ENCODE measurements at regions not wholly inside any gene's neighbourhood (a gene's known extent, or its start where the extent isn't known, plus 50 kb on each side); places are given as distances from the start of the nearest gene placed in this dataset.
A peak's percentile ranks its signal among the peaks of the same experiment; 100 is the strongest.

- DNase-seq: no peak
Measured at GRCh38 chr10:3904419-3904960, 119.5 kb upstream of the KLF6 start.

DNA sequence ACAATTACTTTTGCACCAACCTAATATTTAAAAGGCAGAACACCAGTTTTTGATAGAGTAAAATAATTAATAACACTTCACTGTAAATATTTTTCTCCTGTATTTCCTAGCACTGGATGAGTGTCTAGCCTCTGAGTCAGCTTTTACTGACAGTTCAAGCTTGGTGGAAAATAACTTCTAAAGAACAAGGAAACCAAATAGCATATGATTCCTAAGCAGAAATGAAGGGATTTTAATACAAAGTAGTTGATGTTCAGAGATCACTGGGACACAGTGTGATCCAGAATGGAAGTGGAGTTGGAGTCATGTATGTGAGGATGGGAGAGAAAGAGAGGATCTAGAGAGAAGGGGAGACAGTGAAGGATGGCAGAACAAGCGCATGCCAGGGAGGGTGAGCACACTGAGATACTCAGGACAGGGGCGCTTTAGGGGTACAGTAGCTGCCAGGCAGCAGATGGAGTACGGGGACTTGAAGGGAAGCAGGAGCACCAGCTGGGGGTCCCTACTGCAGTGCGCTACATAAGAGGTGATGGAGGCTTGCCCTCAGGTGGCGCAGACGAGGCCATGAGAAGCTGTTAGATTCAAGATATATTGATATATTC, 117.9 kb upstream of the KLF6 start:
- DNase-seq: no peak

DNA sequence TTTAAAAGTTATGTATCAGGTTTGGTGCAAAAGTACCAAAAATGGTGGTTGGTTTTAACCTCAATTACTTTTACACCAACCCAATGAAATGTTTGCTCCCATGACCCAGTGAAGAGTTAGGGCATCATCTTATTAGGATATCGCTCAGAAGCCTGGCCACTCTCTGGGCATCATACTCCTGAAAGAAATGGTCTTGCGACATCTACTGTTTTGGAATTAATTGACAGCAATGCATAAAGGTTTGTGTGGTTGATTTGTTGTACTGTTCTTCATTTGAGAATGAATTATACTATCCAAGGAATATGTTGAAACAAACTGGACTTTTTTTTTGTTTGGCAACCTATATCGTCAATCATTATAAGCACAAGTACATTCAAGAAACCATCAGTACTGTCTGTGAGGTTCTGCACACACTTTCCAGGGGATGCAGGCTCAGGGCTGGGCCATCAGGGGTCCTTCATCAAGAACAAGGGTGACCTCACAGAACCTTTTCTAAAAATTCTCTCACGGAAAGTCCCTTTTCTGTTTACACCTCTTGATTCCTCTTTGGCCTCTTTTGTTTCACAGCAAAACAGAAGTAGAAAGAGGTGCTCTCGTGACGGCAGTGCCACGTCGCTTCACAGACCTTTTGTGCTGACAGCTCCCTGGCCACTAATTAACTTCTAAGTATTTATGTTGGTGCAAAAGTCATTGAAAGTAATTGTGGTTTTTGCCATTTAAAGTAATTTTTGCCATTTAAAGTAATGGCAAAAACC, 117.2 kb upstream of the KLF6 start:
- peak in 1 of 2 experiments; percentile 33 for DNase-seq

DNA sequence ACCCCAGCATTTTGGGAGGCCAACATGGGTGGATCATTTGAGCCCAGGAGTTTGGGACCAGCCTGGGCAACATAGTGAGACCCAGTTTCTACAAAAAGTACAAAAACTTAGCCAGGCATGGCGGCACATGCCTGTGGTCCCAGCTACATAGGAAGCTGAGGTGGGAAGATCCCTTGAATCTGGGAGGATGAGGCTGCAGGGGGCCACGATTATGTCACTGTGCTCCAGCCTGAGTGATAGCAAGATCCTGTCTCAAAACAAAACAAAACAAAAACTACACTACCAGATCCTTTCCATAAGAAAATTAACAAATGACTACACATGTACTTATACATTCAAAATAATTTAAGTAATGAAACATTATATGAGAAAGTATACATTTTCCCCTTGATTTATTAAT, 116.4 kb upstream of the KLF6 start:
- no peak for DNase-seq

GRCh38 chr10:3900391-3900790, 115.4 kb upstream of the KLF6 start:
- DNase-seq: no peak

DNA sequence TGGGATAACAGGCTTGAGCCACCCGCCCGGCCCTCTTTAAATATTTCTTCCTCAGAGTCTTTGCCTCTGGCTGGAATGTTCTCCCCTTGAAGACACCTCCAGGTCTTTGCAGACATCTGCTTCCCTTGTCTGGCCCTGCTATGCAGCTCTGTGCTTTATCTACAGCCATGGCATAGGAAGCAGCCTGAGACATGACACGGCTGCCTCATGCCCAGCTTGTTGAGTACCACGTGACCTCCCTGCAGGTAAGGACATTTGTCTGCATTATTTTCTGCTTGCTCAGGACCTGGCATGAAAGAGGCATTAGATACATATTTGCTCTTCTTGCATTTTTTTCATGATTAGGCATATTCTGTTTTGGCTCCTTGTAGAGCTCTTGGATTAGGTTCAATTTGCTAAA, 113.8 kb upstream of the KLF6 start:
- DNase-seq: no peak

GRCh38 chr10:3897156-3897555, 112.1 kb upstream of the KLF6 start:
- DNase-seq: no peak

- no peak for DNase-seq
Measured at GRCh38 chr10:3896161-3896560, 111.2 kb upstream of the KLF6 start.

GRCh38 chr10:3895045-3895631, 110.1 kb upstream of the KLF6 start:
- no peak for DNase-seq

DNA sequence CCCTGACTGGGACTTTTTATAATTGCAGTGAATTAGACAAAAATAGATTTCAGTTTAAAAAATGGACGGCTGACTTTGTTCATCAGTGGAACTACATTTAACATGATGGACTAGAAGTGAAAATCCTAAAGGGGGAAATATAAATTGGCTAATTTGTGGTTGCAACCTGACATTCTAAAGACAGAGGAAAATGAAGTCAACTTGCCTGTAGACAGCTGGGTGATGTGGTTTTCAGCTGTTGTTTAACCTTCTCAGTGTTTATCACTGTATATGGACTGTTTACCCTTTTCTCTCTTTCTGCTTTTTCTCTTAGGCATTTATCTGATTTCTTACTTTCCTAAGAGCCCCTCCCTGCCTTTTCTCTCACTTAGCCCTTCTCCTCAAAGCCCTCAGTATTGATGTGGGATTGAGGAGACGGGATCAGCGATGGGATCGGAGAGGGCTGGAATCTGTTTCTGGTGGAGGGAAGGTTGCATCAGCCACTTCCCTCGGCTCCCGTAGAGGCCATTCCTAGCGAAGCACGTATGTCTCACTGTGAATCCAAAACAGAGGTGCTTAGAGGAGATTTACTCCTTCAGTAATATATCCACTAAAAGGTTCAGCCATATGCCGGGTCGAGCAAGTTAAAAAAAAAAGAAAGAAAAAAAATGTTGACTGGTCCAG, 109.0 kb upstream of the KLF6 start:
- no peak for DNase-seq

DNA sequence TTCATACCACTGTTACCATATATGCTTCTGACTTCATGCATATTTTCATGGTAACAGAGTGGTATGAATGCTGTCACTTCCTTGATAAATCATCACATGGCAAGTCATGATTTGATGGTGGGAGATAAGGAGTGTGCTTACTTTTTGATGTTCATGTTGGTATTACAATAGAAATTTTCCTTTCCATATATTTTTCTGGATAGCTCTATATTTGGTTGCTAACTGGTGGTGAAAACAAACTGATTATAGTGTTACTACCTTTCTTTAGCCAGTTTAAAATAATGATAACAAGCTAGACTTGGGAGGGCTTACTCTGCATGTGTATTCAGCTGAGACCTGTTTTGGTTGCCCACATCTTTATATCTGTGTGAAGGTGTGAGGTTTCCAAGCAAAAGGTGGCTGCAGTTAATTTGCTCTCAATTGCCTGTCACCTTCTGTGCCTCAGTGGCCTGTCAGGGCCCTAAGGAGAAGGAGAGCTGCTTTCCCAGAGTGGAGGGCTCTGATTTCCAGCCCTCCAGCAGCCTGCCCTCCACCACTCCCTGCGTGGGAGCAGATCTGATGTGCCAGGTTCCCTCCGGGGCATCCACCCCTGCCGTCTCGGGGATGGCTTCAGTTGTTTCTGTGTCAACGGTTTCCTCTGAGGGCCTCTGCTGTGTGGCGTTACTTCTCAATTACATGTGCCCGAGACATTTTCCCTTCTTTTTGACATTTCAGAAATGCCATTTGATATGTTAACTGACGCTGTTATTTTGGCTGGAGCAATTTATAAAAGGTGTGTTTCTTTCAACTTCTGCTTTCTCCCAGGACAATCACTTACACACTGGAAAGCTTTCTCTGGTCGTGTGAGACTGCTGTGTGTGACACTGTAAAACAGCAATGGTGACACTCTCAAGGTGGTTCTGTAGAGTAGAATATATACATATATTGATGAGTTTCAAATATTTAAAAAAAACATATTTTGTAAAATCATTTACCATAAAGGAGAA, 107.7 kb upstream of the KLF6 start:
- peak in 1 of 2 experiments; percentile 44 for DNase-seq

DNA sequence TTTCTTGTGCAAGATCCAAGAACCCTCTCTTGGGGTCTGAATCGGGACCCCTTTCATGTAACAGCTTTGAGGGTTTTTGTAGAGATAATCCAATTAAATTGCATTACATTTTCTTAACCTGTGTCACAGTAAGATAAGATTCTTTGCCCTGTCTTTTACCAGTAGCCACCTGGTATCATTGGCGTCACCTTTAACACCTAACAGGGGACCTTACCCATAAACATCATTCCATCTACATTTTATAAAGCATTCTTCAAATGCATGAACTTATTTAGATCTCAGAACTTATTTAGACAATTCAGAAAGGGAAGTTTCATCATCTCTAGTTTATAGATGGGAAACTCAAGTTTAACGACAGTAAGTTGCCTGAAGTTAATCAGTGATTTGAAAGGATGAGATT, 106.4 kb upstream of the KLF6 start:
- no peak for DNase-seq

DNA sequence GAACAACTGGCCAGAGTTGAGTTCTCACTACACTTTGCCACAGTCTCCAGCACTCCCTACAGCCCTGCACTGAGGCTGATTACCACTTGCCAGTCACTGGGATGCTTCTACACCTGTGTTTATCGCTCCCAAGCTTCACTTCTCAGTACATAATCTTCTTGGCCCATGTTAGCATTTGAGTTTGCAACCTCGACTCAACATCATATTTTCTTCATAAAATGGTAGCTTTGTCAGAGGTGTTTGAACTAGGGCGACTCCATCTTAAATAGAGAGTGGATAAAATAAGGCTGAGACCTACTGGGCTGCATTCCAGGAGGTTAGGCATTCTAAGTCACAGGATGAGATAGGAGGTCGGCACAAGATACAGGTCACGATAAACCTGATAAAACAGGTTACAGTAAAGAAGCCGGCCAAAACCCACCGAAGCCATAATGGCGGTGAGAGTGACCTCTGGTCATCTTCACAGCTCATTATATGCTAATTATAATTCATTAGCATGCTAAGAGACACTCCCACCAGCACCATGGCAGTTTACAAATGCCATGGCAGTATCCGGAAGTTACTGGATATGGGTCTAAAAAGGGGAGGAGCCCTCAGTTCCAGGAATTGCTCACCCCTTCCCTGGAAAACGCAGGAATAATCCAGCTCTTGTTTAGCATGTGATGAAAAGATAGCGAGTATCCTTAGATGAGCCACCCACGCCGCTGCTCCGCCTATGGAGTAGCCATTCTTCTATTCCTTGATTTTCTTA, 105.8 kb upstream of the KLF6 start:
- DNase-seq: no peak

DNA sequence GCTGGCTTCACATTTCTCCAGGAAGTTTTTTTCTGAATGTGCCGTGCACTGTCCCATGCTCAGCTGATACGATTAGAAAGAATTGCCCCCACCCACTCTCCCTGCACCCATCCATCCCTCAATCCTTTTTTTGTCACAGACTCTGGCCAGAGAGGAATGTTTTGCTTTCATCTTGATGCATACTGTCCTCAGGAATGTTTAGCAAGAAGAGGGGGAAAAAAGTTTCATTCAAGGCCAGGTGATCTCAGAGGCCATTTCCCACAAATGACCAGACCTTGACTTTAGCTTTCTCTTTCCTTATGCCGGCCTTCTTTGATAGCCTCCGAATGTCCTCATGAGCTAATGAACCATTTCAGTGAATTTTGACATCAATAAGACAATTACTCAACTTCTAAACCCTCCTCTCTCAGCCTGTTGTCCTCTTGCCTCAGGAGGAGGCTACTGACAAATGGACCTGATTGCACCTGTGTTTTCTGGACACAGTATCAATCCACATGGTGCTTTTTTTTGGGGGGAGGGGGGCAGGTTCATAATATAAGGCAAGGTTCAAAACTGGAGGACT, 105.0 kb upstream of the KLF6 start:
- no peak for DNase-seq

GRCh38 chr10:3887885-3888476, 103.0 kb upstream of the KLF6 start:
- peak; percentile 60 to 66 for DNase-seq

- no peak for DNase-seq
Measured at GRCh38 chr10:3887404-3887803, 102.4 kb upstream of the KLF6 start.

DNA sequence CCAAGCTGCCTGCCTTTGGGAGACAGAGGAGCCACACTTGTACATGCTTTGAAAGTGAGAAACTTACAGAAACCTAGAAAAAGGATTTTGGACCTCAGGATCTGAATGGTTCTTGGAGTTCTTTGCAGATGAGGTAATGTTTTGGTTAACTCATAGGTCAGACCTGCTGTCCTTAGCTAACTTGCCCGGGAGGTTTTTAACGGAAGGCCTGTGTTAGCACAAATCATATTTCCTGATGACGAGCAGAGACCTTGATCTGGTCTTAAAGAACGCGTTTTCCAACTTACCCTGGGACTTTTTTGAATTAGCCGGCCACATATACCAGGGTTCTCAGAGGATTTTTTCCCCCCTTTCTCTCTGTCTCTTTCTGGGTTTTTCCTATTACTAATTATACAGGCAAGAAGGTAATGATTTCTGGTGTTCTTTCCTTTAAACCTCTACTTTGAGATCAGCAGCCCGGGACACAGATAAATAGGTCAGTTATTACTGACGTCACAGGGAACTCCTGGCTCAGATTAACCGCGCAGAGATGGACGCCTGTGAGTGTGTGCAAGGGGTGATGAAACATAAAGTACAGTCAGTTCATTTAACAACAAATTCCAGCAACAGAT, 101.7 kb upstream of the KLF6 start:
- DNase-seq: no peak

DNA sequence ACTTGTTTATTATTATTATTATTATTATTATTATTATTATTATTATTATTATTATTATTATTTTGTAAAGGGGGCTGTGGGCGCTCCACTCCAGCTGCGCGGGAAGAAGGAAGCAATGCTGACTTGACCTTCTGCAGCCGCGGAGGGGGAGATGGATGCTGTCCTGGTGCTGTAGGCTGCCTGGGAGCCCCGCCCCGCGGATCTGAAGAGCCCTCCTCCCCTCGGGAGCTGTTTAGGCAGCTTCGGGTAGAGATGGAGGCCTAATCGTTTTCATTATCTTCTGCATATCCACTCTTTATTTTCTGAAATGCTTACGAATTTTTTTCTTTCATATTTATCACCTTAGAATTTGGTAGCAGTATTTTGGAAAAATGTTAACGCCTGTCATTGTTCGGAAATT, 101.2 kb upstream of the KLF6 start:
- no peak for DNase-seq

GRCh38 chr10:3882855-3883254, 97.8 kb upstream of the KLF6 start:
- no peak for DNase-seq

DNA sequence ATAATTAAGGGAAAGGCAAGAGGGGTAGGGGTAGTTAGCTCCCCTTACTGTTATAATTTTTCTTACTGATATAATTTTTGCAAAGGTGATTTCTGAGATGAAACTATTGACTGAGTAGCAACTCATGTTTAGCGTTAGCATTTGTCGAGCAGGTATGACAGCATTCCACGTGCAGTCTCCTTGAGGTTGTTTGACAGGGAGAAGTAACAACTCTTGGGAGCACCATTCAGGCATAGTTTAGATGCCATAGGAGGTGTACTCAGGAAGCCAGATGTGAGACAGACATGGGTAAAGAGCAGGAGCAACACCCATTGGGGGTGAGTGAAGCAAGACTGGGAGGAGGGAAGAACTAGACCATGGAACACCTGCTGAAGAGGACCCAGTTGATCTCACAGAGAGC, 96.6 kb upstream of the KLF6 start:
- DNase-seq: no peak
